NCI-H2107 treated with DMSO at 0.1 percent for 48 hours (cell line): ENCODE measurements at regions not wholly inside any gene's neighbourhood (a gene's known extent, or its start where the extent isn't known, plus 50 kb on each side); places are given as distances from the start of the nearest gene placed in this dataset.
"Not testable (repeated sequence)": the region's sequence is repeated elsewhere in the genome, so short reads cannot be mapped to it uniquely, and the experiment has no call there.

Experiments
- DNase-seq: peaks from one replicate; lab custom pipeline; 2025; ENCODE audit not compliant: unreplicated experiment; lab: John Stamatoyannopoulos, UW

- DNase-seq = no peak
Observed at GRCh38 chr1:221972276-221973235, 230.7 kb upstream of the DUSP10 start.

DNA sequence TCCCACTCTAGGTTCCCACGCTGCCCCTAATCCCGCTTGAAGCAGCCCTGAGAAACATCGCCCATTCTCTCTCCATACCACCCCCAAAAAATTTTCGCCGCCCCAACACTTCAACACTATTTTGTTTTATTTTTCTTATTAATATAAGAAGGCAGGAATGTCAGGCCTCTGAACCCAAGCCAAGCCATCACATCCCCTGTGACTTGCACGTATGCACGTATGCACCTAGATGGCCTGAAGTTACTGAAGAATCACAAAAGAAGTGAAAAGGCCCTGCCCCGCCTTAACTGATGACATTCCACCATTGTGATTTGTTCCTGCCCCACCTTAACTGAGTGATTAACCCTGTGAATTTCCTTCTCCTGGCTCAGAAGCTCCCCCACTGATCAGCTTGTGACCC, 229.1 kb upstream of the DUSP10 start:
- not testable (repeated sequence) for DNase-seq

- DNase-seq = not testable (repeated sequence)
Observed at GRCh38 chr1:221969298-221969858, 227.5 kb upstream of the DUSP10 start.

DNA sequence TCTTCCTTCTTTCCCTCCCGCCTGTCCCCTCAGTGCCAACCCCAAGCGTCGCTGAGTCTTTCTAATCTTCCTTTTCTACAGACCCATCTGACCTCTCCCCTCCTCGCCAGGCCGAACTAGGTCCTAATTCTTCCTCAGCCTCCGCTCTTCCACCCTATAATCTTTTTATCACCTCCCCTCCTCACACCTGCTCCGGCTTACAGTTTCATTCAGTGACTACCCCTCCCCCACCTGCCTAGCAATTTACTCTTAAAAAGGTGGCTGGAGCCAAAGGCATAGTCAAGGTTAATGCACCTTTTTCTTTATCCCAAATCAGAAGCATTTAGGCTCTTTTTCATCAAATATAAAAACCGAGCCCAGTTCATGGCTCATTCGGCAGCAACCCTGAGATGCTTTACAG, 225.6 kb upstream of the DUSP10 start:
- not testable (repeated sequence) for DNase-seq

DNA sequence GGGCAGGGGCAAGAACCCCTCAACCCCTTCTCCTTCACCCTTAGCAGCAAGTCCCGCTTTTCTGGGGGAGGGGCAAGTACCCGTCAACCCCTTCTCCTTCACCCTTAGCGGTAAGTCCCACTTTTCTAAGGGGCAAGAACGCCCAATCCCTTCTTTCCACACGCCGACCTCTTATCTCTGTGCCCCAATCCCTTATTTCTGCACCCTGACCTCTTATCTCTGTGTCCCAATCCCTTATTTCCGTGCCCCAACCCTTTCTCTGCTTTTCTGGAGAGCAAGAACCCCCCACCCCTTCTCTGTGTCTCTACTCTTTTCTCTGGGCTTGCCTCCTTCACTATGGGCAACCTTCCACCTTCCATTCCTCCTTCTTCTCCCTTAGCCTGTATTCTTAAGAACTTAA, 225.0 kb upstream of the DUSP10 start:
- DNase-seq = not testable (repeated sequence)

DNA sequence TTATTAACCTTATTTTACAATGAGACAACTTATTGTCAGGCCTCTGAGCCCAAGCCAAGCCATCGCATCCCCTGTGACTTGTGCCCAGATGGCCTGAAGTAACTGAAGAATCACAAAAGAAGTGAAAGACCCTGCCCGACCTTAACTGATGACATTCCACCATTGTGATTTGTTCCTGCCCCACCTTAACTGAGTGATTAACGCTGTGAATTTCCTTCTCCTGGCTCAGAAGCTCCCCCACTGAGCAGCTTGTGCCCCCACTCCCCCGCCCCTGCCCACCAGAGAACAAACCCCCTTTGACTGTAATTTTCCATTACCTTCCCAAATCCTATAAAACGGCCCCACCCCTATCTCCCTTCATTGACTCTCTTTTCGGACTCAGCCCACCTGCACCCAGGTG, 224.0 kb upstream of the DUSP10 start:
- DNase-seq = not testable (repeated sequence)

- DNase-seq = no peak
Observed at GRCh38 chr1:221965252-221965651, 223.4 kb upstream of the DUSP10 start.

DNA sequence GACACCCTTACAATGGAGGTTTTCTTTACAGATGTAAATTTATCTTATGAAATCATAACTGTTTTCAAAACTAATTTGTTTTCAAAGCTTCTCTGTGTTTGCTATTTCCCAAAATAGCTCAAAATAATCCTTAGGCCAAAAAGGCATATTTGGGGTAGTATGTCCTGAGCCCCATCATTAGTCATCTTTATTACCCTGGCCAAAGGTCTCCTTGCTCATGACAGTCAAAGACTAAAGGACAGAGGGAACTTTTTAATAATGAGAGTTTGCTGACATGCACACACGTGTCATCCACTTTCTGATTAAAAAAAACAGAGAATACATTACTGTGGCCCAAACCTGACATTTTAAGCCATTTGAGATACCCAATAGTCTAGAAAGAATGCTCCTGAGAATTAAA, 221.9 kb upstream of the DUSP10 start:
- DNase-seq = no peak

GRCh38 chr1:221962385-221962784, 220.5 kb upstream of the DUSP10 start:
- DNase-seq = no peak

DNA sequence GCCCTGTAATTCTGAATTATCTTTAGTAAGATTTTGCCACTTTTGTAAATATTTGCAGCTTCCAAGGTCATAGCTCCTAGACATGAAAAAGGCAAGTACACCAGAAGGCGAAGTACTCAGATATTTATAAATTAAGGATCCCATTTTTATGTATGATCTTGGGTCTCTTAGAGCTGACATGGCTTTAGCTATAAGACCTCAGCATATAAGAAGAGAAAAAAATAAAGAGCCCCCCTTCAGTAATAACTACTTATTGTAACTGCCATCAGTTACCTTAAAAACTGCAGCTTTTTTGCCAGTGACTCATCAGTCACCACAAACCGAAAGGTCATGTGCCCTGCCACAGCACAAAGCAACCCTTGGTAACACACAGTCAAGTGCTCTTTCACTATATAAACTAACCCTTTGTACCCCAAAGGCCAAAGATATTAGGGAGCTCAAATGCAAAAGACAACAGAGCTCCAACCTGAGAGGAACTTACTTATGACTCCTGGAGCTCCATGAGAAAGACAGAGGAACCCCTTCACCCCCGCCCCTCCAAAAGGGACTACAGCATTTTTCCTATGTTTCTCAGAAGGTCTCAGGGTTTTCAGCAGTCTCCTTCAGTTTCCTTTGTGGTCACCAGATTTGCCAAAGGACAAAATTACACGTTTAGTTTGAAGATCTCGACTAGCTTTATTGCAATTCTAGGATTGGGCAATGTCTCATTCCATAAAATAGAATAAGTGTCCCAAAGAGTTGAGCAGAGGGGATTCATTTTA, 219.8 kb upstream of the DUSP10 start:
- DNase-seq = no peak

DNA sequence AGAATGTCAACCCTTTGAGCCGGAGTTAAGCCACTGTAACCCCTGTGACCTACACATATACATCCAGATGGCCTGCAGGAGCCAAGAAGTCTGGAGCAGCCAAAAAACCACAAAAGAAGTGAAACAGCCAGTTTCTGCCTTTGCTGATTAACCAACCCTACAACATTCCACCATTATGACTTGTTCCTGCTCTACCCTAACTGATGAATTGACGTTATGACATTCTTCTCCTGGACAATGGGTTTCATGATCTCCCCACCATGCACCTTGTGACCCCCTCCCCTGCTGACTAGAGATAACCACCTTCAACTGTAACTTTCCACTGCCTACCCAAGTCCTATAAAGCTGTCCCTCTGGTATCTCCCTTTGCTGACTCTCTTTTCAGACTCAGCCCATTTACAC, 216.3 kb upstream of the DUSP10 start:
- DNase-seq = not testable (repeated sequence)

GRCh38 chr1:221957350-221957749, 215.5 kb upstream of the DUSP10 start:
- DNase-seq = not testable (repeated sequence)

DNA sequence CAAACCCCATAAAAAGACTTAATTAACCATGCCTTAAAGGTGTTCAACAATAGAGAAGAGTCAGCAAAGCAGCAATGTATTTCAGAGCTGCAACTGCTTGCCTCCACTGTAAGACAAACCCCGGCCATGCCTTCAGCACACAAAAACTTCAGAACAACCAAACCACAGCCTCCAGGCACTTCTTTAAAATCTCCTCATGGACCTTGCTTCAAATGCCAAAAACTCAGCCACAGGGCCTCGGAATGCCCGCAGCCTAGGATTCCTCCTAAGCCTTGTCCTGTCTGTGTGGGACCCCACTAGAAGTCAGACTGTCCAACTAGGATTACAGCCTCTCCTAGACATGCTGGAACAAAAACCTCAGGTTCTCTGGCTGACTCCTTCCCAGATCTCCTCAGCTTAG, 208.1 kb upstream of the DUSP10 start:
- DNase-seq = no peak

- no peak for DNase-seq
Observed at GRCh38 chr1:221948459-221948858, 206.6 kb upstream of the DUSP10 start.

- DNase-seq = no peak
Observed at GRCh38 chr1:221947731-221948130, 205.8 kb upstream of the DUSP10 start.

- DNase-seq = no peak
Observed at GRCh38 chr1:221946768-221947167, 204.9 kb upstream of the DUSP10 start.

DNA sequence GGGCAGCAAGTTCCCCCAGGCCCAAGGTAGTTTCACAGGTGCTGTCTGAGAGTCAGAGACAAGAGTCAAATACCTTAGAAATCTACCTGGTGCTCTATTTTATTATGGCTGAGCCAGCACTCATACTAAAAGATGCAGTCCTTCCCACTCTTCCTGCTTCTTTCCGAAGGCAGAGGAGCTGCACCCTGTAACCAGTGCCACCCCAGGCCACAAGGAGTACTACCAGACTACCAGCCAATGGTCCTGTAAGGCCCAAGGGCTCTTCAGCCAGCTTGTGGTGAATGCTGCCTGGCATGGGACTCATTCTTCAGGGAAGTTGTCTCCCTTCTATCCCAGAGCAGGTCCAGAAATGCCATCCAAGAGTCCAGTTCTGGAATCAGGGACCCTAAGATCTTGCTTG, 203.8 kb upstream of the DUSP10 start:
- DNase-seq = no peak

GRCh38 chr1:221944247-221944870, 202.5 kb upstream of the DUSP10 start:
- no peak for DNase-seq

- no peak for DNase-seq
Observed at GRCh38 chr1:221940631-221941030, 198.7 kb upstream of the DUSP10 start.

DNA sequence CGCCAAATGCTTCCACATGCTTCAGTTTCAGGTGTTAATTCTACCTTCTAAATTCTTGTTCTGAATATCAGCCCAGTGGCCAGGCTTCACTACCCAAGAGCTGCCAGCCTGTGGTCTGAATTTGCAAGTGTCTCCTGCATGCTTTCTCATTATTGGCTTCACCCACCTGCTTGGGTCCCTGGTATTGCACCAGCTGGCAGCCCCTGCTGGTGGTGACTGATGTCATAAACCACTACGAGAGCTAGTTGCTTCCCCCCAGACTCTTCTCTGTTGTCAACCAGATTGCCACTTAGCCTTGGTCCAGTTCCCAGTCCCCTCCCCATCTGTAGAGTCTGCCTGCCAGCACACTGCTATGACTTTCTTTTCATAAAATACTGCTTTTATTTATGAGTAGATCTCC, 197.7 kb upstream of the DUSP10 start:
- DNase-seq = peak; percentile 28
